ENCODE measurements at regions not wholly inside any gene's neighbourhood (a gene's known extent, or its start where the extent isn't known, plus 50 kb on each side); places are given as distances from the start of the nearest gene placed in this dataset.

GRCh38 chr21:24294171-24294570 lies 1313.1 kb downstream of the MRPL39 start:
- no peak for DNase-seq

- no peak for DNase-seq
Observed at GRCh38 chr21:24290151-24290833, 1317.0 kb downstream of the MRPL39 start.

DNA sequence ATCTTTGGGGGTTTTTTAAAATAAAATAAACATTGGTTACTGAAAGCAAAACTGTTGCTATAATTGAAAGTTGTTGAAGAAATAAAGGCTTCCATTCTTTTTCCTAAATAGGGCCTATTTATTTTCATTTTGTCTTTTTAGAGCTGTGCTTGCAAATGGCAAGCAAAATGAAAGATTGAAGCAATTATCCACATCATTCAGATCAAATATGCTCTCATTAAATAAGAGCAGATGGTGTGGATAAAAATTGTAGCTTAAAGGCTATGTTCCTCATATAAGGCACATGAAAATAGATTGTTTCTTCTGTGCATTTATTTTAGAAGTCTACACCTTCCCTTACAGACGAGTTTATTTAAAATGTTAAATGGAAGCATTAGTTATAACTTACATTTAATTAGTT lies 1317.7 kb downstream of the MRPL39 start:
- DNase-seq = no peak

DNA sequence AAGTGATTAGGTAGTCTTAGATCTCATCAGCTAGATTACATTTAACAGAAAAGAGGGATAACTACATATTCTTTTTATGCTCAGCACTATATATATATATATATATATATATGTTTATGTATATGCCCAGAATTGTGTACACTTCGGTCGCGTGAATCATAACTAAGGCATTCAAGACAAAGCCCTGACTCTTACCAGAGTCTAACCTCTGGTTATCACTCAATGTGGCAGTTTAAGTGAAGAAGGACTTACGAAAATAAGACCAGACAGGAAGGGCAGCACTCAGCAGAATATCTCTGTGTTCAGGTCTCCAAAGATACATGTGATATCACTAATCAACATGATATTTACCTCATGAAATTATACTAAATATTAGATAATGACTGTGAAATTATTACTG lies 1326.7 kb downstream of the MRPL39 start:
- DNase-seq = no peak

DNA sequence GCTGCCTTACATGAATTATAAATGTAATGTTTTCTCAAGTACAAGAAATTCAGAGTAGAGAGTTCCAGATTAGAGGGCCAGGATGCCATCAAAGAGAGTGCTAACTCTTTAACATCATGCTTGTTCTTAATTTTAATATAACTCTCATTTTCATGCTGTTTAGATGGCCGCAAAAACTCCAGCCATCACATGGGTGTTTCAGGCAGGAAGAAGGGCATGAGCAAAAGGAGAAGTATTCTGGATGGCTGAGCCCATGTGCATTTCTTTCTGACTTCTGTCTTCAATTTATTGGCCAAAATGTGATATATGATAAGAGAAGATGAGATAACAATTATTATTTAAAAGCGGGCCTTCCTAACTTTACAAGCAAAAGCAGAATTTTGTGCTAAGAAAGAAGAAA lies 1328.6 kb downstream of the MRPL39 start:
- DNase-seq = no peak

DNA sequence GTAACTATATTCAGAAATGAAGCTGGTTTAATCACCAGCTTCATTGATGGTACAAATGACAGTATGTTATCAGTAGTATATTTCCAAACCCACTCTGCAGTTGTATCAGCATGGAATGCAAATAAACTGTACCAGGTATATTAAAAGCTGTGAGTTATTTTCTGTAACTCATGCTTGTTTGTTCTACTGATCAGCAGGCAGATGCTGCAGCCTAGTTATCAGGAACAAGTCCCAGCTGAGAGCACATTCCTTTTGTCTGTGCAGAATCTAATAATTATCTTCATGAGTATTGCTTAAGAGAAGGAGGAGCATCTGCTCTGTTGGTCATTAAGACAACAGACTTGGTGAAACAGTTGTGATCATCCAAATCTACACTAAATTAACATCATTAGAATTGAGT lies 1331.1 kb downstream of the MRPL39 start:
- no peak for DNase-seq

DNA sequence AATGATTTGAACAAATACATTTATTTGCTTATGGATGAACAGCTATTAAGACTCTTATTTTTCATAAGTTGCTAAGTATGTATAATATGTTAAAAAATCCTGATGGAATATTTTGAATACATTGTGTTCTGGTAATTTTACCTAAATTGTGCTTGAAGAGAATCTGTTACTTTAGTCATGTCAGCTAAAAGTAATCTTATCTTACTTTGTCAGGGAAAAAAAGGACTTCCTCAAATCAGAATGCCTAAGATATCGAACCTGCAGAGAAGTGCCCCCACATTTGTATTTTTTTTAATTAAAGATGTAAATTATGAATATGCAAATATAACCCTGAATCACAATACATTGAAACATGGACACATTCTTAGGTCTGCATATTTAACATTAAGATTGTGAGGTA lies 1331.7 kb downstream of the MRPL39 start:
- DNase-seq = no peak

DNA sequence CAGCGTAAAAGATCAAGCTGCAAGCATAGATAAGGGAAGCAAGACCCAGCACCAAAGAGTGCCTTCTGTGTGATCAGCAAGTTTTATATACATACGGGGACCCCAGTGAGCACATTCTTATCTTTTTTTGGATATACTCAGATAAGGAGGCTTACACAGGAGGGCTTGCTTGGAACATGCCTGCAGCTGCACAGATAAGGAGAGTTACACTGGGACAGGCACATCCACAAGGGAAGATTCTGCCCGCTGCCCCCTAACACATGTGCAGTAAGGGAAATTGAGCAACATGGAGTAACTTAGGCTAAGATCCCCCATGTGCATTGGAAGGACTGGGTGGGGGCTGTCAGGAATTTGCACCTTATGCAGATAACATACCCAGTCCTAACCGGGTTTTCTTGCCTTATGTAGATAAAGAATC lies 1334.8 kb downstream of the MRPL39 start:
- no peak for DNase-seq

- no peak for DNase-seq
Observed at GRCh38 chr21:24265987-24266386, 1341.3 kb downstream of the MRPL39 start.

DNA sequence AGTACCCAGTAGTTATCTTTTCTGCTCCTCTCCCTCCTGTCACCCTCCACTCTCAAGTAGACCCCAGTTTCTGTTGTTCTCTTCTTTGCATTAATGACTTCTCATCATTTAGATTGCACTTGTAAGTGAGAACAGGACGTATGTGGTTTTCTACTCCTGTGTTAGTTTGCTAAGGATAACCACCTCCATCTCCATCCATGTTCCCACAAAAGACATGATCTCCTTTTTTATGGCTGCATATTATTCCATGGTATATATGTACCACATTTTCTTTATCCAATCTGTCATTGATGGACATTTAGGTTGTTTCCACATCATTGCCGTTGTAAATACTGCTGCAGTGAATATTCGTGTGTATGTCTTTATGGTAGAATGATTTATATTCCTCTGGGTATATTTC lies 1346.5 kb downstream of the MRPL39 start:
- DNase-seq = no peak

- DNase-seq = no peak
Observed at GRCh38 chr21:24259241-24259640, 1348.0 kb downstream of the MRPL39 start.

- DNase-seq = no peak
Observed at GRCh38 chr21:24255591-24255990, 1351.7 kb downstream of the MRPL39 start.

DNA sequence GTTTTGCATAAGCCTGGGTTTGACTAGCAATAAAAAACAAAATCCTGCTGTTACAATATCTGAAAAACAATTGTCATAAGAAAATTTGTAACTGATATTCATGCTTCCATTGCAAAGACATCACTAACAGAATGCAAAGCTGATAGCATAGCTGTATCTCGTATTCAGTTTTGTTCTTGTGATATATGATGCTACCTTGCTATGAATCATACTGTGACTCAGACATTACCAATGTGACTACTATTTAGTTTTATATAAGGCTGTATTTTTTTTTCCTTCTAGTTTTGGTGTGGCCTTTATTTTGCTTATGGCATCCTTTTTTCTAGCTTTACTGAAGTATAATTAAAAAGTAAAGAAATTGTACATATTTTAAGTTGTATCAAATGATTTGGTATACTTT lies 1381.8 kb downstream of the MRPL39 start:
- DNase-seq = no peak

- no peak for DNase-seq
Observed at GRCh38 chr21:24224422-24224821, 1382.9 kb downstream of the MRPL39 start.

- DNase-seq = no peak
Observed at GRCh38 chr21:24223624-24224023, 1383.7 kb downstream of the MRPL39 start.

- DNase-seq = no peak
Observed at GRCh38 chr21:24222676-24223075, 1384.6 kb downstream of the MRPL39 start.

DNA sequence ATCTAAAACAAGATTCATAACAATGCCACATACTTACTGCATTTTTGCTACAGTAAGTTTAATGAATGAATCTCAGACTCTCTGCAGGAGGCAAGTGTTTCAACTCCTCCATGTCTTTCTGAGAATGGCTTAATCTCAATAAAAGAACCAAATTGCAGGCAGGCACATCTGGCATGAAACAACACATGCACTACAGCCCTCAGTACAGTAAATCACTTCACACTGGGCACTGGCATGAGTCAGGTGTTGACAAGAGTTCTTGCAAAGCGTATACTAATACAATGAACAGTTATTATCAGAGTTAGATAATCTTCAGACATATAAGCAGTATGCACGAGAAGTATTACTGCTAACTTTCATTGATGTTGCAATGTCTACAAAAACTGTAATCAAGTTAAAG lies 1386.8 kb downstream of the MRPL39 start:
- DNase-seq = no peak

- DNase-seq = no peak
Observed at GRCh38 chr21:24217151-24217550, 1390.1 kb downstream of the MRPL39 start.

- no peak for DNase-seq
Observed at GRCh38 chr21:24210130-24210529, 1397.2 kb downstream of the MRPL39 start.

GRCh38 chr21:24208562-24209260 lies 1398.6 kb downstream of the MRPL39 start:
- no peak for DNase-seq

GRCh38 chr21:24205319-24205718 lies 1402.0 kb downstream of the MRPL39 start:
- no peak for DNase-seq

GRCh38 chr21:24204641-24205040 lies 1402.6 kb downstream of the MRPL39 start:
- no peak for DNase-seq

DNA sequence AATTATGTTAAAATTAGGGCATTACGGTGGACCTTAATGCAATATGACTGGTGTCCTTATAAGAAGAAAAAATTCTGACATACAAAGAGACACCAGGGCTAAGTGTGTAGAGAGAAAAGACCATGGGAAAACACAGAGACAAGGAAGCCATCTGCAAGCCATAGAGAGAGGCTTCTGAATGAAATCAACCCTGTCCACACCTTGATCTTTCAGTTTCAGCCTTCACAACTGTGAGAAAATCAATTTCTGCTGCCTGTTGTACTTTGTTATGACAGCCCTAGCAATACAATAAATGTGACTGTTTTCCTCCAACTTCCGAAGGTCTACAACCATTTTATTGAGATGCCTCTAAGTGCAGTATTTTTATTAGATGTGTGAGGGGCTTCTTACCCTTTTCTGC lies 1407.2 kb downstream of the MRPL39 start:
- no peak for DNase-seq

- no peak for DNase-seq
Observed at GRCh38 chr21:24197923-24198322, 1409.4 kb downstream of the MRPL39 start.

GRCh38 chr21:24197132-24197643 lies 1410.1 kb downstream of the MRPL39 start:
- no peak for DNase-seq

Data from NCI-H510A treated with DMSO at 0.1 percent for 48 hours (cell line).